ENCODE measurements at regions not wholly inside any gene's neighbourhood (a gene's known extent, or its start where the extent isn't known, plus 50 kb on each side); places are given as distances from the start of the nearest gene placed in this dataset.

DNA sequence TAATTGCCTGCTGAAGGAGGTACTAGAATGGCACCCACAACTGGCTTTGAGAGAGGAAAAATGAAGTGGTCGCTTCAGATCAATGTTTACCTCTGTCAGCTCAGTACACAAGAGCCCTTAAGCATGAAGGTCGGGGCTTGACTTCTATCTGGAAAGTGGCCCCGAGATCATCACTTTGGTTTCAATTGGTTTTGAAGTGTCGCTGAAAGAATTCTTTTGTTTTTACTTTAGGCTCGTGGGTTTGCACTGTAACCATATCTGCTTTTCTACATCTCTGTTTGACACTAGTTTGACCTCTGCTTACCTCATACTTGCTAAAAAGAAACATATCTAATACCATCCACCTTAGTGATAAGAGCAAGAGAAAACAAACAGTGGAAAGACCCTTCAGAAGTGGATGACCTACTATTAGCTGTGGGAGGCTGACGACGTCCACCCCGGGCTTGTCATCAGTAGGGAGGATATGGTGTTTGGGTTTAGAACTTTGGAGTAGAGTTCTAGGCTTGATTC lies 361.8 kb downstream of the GATA3 start:
- TF ChIP-seq CREB1 (IDR thresholded peaks at IDR 0.05; ENCODE audit: low read depth) (no peak), YY1 (IDR thresholded peaks at IDR 0.05; ENCODE audit: low read depth) (no peak), TCF12 (IDR thresholded peaks at IDR 0.05; ENCODE audit: low read depth) (no peak), CEBPB (IDR thresholded peaks at IDR 0.05) (no peak), FOXM1 (IDR thresholded peaks at IDR 0.05; ENCODE audit: borderline replicate concordance, low read depth) (no peak), TAF1 (IDR thresholded peaks at IDR 0.05; ENCODE audit: low read depth) (no peak), NFIC (IDR thresholded peaks at IDR 0.05) (no peak), EGR1 (IDR thresholded peaks at IDR 0.05) (no peak), EP300 (IDR thresholded peaks at IDR 0.05; ENCODE audit: borderline replicate concordance) (no peak), ZBTB7A (IDR thresholded peaks at IDR 0.05; ENCODE audit: low read depth) (no peak), TEAD4 (IDR thresholded peaks at IDR 0.05) (no peak), RAD21 (IDR thresholded peaks at IDR 0.05; ENCODE audit: low read depth) (no peak)
- TF ChIP-seq, protein P1, sequence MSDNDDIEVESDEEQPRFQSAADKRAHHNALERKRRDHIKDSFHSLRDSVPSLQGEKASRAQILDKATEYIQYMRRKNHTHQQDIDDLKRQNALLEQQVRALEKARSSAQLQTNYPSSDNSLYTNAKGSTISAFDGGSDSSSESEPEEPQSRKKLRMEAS (IDR thresholded peaks at IDR 0.05): no peak
- TF ChIP-seq, protein P2, sequence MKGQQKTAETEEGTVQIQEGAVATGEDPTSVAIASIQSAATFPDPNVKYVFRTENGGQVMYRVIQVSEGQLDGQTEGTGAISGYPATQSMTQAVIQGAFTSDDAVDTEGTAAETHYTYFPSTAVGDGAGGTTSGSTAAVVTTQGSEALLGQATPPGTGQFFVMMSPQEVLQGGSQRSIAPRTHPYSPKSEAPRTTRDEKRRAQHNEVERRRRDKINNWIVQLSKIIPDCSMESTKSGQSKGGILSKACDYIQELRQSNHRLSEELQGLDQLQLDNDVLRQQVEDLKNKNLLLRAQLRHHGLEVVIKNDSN (IDR thresholded peaks at IDR 0.05): no peak
- TF ChIP-seq, protein P3, sequence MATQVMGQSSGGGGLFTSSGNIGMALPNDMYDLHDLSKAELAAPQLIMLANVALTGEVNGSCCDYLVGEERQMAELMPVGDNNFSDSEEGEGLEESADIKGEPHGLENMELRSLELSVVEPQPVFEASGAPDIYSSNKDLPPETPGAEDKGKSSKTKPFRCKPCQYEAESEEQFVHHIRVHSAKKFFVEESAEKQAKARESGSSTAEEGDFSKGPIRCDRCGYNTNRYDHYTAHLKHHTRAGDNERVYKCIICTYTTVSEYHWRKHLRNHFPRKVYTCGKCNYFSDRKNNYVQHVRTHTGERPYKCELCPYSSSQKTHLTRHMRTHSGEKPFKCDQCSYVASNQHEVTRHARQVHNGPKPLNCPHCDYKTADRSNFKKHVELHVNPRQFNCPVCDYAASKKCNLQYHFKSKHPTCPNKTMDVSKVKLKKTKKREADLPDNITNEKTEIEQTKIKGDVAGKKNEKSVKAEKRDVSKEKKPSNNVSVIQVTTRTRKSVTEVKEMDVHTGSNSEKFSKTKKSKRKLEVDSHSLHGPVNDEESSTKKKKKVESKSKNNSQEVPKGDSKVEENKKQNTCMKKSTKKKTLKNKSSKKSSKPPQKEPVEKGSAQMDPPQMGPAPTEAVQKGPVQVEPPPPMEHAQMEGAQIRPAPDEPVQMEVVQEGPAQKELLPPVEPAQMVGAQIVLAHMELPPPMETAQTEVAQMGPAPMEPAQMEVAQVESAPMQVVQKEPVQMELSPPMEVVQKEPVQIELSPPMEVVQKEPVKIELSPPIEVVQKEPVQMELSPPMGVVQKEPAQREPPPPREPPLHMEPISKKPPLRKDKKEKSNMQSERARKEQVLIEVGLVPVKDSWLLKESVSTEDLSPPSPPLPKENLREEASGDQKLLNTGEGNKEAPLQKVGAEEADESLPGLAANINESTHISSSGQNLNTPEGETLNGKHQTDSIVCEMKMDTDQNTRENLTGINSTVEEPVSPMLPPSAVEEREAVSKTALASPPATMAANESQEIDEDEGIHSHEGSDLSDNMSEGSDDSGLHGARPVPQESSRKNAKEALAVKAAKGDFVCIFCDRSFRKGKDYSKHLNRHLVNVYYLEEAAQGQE (IDR thresholded peaks at IDR 0.05; ENCODE audit: low read depth): no peak

DNA sequence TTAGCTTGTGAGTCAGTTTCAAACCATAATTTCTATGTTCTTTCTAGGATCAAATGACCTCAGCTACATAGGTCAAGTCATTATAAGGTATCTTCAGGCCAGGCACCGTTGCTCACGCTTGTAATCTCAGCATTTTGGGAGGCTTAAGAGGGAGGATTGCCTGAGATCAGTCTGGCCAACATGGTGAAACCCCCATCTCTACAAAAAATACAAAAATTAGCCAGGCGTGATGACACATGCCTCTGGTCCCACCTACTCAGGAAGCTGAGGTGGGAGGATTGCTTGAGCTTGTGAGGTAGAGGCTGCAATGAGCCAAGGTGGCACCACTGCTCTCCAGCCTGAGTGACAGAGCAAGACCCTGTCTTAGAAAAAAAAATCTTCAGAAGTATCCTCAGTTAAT lies 362.3 kb downstream of the GATA3 start:
- TF ChIP-seq YY1 (IDR thresholded peaks at IDR 0.05; ENCODE audit: low read depth) (no peak), EP300 (IDR thresholded peaks at IDR 0.05; ENCODE audit: borderline replicate concordance) (no peak), RAD21 (IDR thresholded peaks at IDR 0.05; ENCODE audit: low read depth) (no peak), TCF12 (IDR thresholded peaks at IDR 0.05; ENCODE audit: low read depth) (no peak), TAF1 (IDR thresholded peaks at IDR 0.05; ENCODE audit: low read depth) (no peak), ZBTB7A (IDR thresholded peaks at IDR 0.05; ENCODE audit: low read depth) (no peak), NFIC (IDR thresholded peaks at IDR 0.05) (no peak), EGR1 (IDR thresholded peaks at IDR 0.05) (no peak), CREB1 (IDR thresholded peaks at IDR 0.05; ENCODE audit: low read depth) (no peak), FOXM1 (IDR thresholded peaks at IDR 0.05; ENCODE audit: borderline replicate concordance, low read depth) (no peak), CEBPB (IDR thresholded peaks at IDR 0.05) (no peak), TEAD4 (IDR thresholded peaks at IDR 0.05) (no peak)
- TF ChIP-seq, protein P1 (IDR thresholded peaks at IDR 0.05): no peak
- TF ChIP-seq, protein P2 (IDR thresholded peaks at IDR 0.05): no peak
- TF ChIP-seq, protein P3 (IDR thresholded peaks at IDR 0.05; ENCODE audit: low read depth): no peak

DNA sequence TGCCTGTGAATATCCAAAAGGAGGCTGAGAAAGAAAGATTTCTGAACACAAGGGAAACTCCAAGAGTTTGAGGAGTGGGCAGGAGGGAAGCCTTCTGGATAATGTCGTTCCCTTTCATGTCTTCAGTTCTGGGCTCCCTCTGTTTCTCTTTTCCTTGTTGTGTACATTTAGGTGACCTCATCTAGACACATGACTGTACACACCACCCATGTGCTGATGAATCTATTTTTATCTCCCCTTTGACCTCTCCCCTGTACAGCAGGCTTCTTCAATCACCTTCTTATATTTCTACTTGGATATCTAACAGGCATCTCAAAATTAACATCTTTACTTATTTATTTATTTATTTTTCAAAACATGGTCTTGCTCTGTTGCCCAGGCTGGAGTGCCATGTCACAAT lies 363.1 kb downstream of the GATA3 start:
- TF ChIP-seq TAF1 (IDR thresholded peaks at IDR 0.05; ENCODE audit: low read depth) (no peak), NFIC (IDR thresholded peaks at IDR 0.05) (no peak), FOXM1 (IDR thresholded peaks at IDR 0.05; ENCODE audit: borderline replicate concordance, low read depth) (no peak), TEAD4 (IDR thresholded peaks at IDR 0.05) (no peak), CEBPB (IDR thresholded peaks at IDR 0.05) (no peak), EP300 (IDR thresholded peaks at IDR 0.05; ENCODE audit: borderline replicate concordance) (no peak)
- TF ChIP-seq, protein P3 (IDR thresholded peaks at IDR 0.05; ENCODE audit: low read depth): no peak

DNA sequence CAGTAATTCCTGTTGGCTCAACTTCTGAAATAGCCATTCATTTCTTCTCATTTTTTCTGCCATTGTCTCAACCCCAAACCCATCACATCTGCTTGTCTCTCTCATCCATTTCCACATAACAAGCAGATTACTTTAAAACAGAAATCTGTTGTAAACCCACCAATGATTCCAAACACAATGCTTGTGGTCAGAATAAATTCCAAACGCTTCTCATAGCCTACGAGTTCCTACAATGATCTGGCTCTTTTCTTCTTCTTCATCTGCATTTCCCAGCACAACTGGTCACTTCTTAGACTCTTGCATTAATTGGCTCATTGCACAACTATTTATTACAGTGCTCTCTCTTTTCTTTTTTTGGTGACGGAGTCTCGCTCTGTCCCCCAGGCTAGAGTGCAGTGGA lies 364.1 kb downstream of the GATA3 start:
- no peak for TF ChIP-seq CREB1 (IDR thresholded peaks at IDR 0.05; ENCODE audit: low read depth)
- TF ChIP-seq FOXM1 (IDR thresholded peaks at IDR 0.05; ENCODE audit: borderline replicate concordance, low read depth): no peak
- TF ChIP-seq YY1 (IDR thresholded peaks at IDR 0.05; ENCODE audit: low read depth): no peak
- TF ChIP-seq, protein P3 (IDR thresholded peaks at IDR 0.05; ENCODE audit: low read depth): no peak
- TF ChIP-seq RAD21 (IDR thresholded peaks at IDR 0.05; ENCODE audit: low read depth): no peak
- TF ChIP-seq ZBTB7A (IDR thresholded peaks at IDR 0.05; ENCODE audit: low read depth): no peak
- TF ChIP-seq CEBPB (IDR thresholded peaks at IDR 0.05): no peak
- TF ChIP-seq EGR1 (IDR thresholded peaks at IDR 0.05): no peak
- TF ChIP-seq TAF1 (IDR thresholded peaks at IDR 0.05; ENCODE audit: low read depth): no peak
- TF ChIP-seq NFIC (IDR thresholded peaks at IDR 0.05): no peak
- TF ChIP-seq, protein P1 (IDR thresholded peaks at IDR 0.05): no peak
- no peak for TF ChIP-seq TEAD4 (IDR thresholded peaks at IDR 0.05)
- TF ChIP-seq EP300 (IDR thresholded peaks at IDR 0.05; ENCODE audit: borderline replicate concordance): no peak
- TF ChIP-seq, protein P2 (IDR thresholded peaks at IDR 0.05): no peak
- TF ChIP-seq TCF12 (IDR thresholded peaks at IDR 0.05; ENCODE audit: low read depth): no peak
